Central memory CD4-positive, alpha-beta T cell (primary cell): ENCODE measurements at regions not wholly inside any gene's neighbourhood (a gene's known extent, or its start where the extent isn't known, plus 50 kb on each side); places are given as distances from the start of the nearest gene placed in this dataset.

Experiments used
- DNase-seq: peaks from one replicate; pipeline ENCODE4 v3.0.0; 2022

DNA sequence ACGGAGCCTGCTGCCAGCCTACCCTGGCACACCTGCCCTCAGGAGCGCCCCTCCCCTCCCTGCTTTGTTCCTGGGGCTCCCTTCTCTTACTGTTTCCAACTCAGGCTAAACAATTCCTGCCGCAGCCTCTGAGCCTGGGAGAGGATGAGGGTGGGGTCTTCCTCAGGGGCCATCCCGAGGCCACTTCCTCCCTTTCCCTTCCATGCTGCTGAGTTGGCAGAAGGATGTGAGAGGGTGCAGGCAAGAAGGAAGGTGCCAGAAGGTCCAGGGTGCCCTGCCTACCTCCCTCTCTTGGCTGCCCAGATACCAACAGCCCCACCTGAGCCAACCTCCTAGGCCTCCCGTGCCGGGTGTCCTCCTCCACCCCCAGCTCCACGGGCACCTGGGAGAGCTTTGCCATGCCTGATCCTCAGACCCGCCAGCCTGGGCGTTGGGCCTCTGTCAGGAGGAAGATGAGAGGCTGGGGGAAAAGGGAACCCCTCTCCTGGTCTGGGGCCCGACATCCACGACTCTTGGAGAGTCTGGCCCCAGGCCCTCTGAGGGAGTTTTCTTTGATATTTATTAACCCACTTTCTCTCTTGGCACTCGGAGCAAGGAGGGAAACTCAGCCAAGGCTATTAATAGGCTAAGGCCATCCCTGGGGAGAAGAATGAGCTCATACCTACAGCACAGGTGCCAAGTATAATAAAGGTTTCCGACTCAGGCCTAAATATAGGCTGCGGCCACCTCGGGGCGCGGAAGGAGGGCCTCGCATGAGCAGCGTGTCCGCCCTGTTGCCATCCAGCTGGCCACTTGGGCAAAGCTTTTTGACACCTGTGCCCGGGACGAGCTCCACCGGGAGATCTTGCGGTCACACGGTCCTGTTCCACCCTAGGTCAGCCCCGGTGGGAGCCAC lies 232.0 kb downstream of the ENGASE start:
- DNase-seq: no peak

DNA sequence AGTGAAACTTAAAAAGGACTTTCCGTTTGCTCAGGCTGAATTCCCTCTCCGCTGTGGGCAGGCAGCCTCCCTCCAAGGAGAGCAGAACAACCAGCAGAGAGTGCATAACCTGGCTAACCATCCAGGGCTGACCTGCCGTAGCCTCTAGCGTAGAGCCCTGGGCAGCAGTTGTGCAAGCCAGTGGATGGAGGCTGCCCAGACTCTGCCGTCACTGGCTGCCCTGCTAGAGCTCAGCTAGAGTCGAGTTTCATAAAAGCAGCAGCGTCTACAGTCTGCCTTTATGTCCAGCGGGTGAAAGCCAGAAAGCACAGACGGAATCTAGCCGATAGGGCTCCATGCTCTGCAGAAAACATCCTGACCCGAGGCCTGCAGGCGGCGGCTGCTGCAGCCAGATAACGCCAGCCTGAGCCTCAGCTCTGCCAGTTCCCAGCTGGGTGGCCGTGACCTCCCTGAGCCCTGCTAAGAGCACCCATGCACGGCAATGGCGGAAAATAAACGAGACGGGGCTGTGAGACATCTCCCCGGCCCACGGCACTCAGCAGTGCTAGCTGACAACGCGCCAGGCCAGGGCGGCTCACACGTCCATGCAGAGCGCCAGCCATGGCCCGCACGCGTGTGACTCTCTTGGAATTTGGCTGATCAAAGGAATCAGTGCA lies 231.3 kb downstream of the ENGASE start:
- no peak for DNase-seq

DNA sequence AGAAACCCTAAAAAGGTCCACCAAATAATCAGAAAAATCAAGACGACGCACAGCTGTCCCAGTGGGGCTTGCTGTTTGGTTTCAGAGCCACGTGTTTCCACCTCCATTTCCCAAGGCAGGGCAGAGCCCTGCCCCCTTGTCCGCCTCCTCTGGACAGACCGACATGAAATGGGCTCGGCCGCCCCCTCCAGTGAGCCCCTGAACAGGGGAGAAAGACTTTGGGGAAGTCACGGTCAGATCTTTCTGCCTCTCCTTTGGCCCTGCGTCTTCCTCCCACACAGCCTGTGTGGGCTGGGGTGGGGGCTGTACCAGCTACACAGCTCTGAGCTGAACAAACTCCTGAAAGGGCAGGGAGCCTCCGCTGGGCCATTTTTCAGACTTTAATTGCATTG lies 230.7 kb downstream of the ENGASE start:
- DNase-seq: no peak

DNA sequence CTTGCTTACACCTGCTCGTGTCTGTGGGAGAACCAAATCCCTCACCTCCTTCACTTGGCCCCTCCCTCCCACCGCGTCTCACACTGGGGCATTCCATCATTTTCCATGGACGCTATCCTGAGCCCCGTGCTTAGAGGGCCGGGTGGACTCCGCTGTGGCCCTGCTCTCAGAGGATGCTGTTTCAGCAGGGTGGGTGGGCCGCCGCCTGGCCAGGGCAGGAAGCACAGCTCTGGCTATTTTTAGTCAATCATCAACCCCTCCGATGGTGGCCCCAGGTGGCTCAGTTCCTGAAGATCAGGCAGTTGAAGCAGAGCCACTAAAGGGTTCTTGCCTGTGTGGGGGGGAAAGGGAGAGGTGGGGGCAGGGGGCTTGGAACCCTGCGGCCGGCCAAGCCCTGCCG lies 230.3 kb downstream of the ENGASE start:
- DNase-seq: no peak

DNA sequence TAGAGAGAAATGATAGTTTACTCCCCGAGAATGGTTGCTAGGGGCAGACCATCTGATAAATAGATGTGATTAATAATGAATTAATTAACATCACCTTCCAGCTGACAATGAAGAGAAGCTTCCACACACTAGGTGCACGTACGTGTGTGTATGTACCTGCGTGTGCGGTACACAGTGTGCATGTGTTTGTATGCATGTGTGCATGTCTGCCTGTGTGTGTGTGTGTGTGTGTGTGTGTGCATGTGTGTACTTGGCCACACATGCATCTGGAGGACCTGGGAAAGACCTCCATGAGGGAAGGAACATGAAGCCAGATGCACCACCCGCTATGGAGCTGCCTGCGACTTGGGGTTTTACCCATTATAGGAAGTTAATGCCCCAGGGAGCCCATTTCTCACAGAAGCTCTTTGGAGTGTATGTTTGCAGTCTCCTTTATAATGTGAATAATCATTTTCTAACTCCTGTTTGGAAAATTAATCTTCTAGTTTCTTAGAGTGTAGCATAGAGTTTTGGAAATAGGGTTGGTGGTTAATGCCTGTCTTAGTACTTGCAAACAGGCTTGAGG lies 229.1 kb downstream of the ENGASE start:
- no peak for DNase-seq

DNA sequence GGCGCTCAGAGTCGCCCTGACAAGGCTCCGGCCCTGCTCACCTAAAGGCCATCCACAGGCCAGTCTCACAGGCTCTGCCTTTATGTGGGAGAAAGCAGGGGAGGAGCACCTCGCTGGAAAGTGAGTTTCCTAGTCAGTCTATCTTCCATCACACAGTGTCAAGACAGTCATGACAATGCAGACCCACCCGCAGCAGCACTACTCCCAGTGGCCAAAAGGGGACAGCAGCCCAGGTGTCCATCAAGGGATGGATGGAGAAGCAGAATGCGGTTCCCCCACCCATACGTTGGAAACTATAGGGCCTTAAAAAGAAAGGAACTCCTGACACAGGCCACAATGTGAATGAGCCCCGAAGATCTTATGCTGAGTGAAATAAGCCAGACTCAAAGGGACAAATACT lies 226.8 kb downstream of the ENGASE start:
- no peak for DNase-seq

DNA sequence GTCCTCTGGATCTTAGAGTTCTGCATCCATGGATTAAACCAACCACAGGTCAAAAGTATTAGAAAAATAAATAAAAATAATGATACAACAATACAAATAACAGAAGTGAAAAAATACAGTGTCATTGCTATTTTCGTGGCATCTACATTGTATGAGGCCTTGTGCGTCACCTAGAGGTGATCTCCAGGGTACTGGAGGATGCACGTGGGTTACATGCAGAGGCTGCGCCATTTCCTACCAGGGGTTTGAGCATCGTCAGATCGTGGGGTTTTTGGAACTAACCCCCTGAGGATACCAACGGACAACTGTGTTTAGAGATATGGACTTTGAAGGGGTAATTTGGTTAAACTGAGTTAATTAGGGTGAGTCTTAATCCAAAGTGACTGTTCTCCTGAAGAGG lies 224.7 kb downstream of the ENGASE start:
- no peak for DNase-seq

DNA sequence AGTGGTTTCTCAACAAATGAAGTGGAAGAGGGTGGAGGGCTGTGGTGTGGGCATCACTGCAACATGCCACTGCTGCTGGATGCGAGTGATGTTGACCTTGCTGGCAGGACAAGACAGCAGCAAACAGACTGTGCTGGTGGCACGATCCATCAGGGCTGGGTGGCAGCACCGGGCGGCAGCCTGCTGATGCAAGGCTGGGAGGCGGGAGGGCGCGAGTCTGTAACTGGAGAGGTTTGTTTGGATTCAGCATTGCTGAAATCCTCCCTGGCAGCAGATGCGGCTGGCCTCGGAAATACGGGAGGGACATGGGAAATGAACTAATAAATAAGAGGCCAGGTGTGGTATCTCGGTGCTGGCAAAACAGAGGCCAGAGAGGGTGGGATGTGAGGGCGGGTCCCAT lies 224.2 kb downstream of the ENGASE start:
- DNase-seq: no peak

DNA sequence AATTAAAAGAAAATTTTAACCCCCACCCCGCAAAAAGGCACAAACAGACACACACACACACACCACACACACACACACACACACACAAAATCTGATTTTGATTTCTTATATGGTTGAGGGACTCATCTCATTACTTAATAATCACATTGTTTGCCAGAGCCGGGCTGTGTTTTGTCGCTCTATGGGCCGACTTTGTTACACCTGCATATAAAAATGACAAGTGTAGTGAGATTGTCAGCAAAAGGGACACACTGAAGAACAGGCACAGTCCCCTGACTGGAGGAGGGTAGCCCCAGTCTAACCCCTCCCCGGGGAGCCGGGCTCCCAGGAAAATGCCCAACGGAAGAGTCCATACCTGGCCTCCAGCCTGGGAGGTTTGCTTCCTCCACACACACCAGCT lies 221.6 kb downstream of the ENGASE start:
- DNase-seq: no peak

DNA sequence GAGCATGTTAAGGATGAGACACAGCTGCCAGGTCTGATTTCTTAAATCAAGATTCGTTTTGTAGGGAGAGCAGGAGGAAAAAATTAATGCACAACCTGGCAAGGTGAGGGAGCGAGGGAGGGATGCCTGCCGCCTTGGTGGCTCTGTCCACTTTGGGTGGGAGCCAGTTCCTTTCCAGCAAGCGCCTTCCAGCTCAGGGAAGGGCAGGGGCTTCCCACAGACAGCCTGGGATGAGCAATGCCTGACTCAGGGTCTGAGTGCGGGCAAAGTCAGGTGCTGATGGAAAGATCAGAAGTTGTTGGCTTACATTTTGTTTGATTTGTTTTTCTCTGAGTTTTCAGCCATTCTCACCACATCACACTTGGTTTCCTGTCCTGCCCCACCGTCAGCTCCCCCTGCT lies 220.7 kb downstream of the ENGASE start:
- no peak for DNase-seq

DNA sequence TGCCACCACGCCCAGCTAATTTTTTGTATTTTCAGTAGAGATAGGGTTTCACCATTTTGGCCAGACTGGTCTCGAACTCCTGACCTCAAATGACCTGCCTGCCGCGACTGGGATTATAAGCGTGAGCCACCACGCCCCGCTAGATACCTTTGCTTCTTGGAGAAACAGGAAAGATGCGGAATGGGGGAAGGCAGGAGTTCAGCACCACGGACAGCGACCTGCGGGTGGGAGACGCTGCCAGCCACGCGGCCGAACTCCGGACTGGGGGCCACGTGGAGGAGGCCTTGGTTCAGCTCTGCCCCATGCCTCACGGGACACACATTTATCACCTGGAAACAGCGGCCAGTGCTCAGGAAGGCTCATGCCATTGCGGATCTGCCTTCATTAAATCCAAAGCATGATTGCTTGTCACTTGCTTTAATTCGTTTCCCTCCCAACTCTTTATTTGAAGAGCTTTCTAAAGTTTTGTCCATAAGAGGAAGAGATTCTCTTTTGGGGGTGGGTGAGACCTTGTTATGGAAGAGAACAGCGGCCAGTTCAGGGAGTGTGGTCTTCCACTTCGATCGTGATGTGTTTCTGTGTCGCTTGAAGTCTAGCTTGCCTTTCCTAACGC lies 219.9 kb downstream of the ENGASE start:
- no peak for DNase-seq

DNA sequence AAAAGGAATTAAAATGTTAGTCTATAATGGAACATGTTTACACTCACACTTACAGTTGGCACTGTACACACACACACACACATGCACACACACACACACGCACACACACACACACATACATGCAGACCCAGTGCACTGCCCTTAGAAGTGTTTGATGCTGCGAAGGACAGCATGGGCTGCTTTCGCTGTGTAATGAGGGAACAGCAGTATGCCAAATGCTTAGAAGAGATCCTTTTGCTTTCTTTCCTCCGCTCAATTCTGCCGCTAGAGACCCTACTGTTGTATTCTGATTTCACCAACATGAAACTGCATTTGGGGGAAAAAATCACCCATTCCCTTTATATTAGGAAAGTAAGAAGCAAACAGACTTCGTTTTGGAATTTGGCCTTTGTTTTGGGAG lies 217.9 kb downstream of the ENGASE start:
- DNase-seq: no peak

DNA sequence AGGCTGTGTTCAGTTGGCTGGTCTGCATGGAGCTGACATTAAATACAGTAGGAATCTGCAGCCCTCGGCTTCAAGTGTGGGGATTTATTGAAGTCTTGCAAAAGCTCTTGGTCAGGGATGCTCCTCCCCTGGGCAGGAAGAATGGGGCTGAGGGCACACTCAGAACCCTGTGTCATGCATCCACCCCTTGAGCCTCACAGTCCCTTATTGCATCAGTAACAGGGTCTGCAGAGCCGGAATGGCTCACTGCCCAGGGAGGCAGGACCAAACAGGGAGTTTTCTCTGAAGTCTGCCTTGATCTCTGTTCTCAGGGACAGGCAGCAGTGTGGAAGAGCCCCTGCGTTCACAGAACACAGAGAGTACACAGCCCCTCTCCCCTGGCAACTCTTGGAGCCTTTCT lies 216.8 kb downstream of the ENGASE start:
- DNase-seq: no peak

DNA sequence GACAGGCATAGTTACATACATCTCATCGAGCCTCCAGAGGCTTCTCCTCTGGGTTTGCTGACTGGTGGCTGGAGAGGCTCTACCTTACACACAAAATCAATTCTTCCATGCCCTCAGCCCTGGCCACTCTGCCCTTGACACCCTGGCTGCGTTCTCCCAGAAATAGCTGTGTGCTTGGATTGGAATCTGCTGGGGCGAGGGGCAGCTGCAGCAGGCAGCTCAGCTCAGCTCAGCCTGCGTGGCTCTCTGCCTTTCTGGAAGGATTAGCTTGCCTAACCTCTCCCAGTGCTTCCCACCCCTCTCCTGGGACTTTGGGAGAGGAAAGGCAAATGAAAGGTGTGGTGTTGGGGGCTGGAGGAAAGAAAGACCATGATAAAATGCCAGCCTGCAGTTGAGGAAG lies 216.1 kb downstream of the ENGASE start:
- no peak for DNase-seq

DNA sequence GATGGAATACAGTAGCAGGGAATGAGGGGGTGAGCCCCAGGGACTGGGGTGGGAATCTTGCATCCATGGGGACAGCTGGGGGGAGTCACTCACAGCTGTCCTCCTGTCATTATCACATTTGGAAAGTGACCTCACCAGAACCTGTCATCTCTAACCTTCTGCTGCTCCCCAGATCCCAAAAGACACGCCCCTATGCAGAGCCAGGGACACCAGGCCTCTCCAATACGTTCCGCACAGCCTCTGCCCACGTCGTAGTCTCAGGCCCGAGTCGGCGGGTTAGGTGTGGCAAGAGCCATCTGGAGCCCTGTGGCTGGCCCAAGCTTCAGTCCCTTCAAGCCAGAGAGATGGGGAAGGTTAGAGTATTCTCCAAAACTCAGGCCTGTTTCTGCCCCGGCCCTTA lies 214.3 kb downstream of the ENGASE start:
- DNase-seq: no peak

DNA sequence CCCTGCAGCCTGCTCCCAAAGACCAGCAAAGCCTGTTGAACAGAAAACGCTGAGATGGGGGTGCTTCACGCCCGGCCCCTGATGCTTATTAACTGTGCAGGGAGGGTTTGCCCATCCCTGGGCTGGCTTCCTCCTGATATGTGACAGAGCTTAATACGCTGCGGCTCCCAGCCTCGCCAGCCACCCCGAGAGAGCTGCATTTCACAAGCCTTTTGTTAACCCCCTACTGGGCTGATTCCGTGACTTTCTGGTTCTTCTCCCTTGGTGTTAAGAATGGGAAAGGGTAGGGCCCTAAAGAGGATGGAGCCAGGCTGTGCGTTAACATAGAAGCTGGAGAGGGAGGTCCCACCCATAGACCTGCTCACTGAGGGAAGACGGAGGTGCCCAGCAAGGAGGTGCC lies 211.8 kb downstream of the ENGASE start:
- no peak for DNase-seq

DNA sequence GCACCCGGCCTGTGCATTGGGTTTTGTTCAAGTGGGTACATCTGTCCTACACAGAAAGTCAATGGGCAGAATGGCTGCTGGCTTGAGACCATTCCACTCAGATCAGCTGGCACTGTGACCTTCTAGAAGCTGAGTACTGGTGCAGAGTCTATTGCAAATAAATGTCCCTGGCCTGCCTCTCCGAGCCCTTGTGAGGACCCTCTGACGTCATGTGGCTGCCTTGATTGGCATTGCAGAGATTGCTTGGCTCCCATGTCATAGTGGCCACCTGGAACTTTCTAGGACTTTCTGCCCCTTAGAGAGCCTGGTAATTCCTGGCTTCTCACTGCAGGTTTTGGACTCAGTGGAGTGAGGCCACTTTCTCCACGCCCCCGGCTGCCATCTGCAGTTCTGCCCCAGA lies 211.3 kb downstream of the ENGASE start:
- no peak for DNase-seq

DNA sequence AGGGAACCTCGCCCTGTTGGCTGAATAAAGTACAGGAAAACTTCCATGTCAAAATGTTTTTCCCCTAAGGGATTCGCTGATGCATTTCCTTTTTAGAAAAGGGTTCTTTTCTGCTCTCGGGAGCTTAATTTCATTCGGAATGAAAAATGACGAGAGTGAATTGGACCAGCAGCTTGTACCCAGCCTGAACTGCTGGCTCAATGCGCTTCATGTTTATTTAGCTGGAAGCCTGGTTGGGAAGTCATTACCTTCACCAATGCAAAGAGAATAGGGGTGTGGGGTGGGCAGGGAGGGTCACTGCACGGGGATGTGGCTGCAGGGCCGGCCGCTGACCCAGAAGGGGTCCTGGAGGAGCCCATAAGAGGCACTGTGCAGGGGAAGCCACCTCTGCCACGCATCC lies 207.7 kb downstream of the ENGASE start:
- no peak for DNase-seq

DNA sequence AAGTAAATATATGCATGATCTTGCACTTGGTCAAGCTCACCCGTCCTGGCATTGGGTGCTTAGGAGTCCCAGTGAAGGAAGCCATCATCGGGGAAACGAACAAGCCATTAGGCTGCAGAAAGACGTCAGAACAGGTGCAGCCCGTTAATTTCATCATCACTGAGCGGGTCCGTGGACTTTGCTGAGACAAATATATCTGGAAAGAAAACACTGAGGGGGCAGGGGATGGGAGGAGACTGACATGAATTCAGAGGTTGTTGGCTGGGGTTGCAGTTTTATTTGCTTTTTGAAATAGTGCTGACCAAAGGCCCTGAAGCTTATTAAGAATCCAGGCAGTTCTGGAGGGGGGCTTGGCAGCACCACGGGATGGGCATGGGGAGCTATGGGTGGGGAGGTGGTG lies 207.2 kb downstream of the ENGASE start:
- no peak for DNase-seq

DNA sequence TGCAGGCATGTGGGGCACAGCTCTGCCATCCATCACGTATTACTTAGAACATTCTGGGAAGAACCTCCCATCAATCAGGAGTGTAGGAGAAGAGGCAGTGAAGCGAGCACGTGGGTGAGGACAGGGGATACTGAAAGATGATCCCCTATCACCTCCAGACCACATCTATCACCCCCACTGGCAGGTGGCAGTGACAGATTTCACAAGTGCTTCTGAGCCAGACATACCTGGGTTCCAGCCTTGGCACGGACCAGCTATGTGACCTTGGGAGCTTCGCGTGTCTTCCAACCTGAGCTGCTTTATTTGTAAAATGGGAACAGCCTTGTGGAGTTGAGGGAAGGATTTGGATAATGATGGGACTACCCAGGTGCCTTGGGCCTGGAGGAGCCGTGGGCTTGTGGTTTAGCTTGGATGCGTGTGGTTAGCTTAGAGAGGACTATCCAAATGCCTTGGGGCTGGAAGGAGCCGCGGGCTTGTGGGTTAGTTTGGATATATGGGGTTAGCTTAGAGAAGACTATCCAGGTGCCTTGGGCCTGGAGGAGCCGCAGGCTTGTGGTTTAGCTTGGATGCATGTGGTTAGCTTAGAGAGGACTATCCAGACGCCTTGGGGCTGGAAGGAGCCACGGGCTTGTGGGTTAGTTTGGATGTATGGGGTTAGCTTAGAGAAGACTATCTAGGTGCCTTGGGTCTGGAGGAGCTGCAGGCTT lies 206.4 kb downstream of the ENGASE start:
- DNase-seq: no peak

DNA sequence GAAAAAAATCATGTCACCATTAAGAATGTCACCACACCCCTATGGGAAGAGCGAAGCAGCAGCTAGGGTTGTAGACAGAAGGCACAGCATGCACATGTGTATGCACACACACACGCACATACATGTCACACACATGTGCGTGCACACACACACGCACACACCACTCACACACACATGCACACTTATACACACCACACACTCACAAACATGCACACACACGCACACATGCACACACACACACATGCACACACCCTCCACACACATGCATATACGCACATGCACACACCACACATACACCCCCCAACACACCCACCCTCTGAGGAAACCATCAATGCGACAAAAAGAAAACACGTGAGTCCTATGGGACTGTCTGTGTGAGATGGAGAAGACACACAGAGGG lies 205.4 kb downstream of the ENGASE start:
- DNase-seq: no peak

DNA sequence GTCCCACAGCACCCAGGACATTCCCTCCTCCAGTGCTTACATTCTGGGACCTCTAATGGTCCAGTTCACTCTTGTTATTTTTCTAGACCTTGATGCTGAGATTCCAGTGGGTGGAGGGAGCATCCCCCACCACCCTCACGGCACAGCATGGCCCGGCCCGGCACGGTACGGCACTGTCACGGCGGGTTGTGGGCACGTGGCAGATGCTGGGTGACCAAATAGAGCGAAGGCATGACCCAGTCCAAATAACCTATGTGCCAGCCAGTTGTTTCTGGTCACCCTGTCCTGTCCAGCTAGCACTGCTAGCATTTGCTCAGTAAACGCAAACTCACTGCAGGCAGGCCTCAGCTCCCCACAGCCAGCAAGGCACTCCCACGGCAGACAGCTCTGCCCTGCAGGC lies 204.7 kb downstream of the ENGASE start:
- DNase-seq: no peak

DNA sequence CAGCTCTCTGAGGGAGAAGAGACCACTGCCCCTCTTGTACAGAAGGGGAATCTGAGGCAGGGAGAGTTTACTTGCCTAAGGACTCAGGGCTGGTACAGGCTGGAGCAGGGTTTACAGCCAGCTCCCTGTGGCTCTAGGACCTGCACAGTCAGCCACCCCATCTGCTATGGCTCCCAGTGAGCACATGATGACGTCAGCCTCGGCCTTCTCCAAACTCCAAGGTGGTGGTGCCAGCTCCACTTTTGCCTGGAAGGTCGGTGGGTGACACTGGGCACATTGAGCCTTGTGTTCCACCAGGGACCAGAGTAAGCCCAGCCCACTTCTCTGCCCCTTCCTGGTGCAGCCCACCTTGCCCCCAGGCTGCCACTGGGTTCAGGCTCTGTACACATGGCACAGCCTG lies 202.2 kb downstream of the ENGASE start:
- DNase-seq: no peak
